ENCODE measurements at regions not wholly inside any gene's neighbourhood (a gene's known extent, or its start where the extent isn't known, plus 50 kb on each side); places are given as distances from the start of the nearest gene placed in this dataset.

GRCh38 chr12:32047357-32048212, 59.1 kb upstream of the BICD1 start:
- Mint-ChIP-seq H3K4me1 (ENCODE audit: unreplicated experiment) (no peaks in the 10 kb centered on the region), H3K4me3 (ENCODE audit: unreplicated experiment) (no peak overlapping the region), H3K27ac (ENCODE audit: unreplicated experiment) (no peak overlapping the region), H3K27me3 (ENCODE audit: unreplicated experiment) (peaks cover 3% of the 10 kb centered on the region), H3K9me3 (ENCODE audit: unreplicated experiment) (peaks cover 12% of the 10 kb centered on the region), H3K36me3 (ENCODE audit: low read depth, unreplicated experiment) (peaks cover 20% of the 10 kb centered on the region)
- no peak for TF ChIP-seq CTCF (IDR thresholded peaks at IDR 0.05; ENCODE audit: unreplicated experiment)
- no peak for DNase-seq (ENCODE audit: low spot score)

GRCh38 chr12:32048791-32049190, 57.9 kb upstream of the BICD1 start:
- Mint-ChIP-seq H3K4me3 (ENCODE audit: unreplicated experiment) (no peak overlapping the region), H3K36me3 (ENCODE audit: low read depth, unreplicated experiment) (peaks cover 17% of the 10 kb centered on the region), H3K4me1 (ENCODE audit: unreplicated experiment) (no peaks in the 10 kb centered on the region), H3K27ac (ENCODE audit: unreplicated experiment) (no peak overlapping the region), H3K27me3 (ENCODE audit: unreplicated experiment) (peaks cover 1% of the 10 kb centered on the region), H3K9me3 (ENCODE audit: unreplicated experiment) (peaks cover 7% of the 10 kb centered on the region)
- TF ChIP-seq CTCF (IDR thresholded peaks at IDR 0.05; ENCODE audit: unreplicated experiment): no peak
- no peak for DNase-seq (ENCODE audit: low spot score)

- Mint-ChIP-seq H3K4me1 (ENCODE audit: unreplicated experiment) (no peaks in the 10 kb centered on the region), H3K36me3 (ENCODE audit: low read depth, unreplicated experiment) (peaks cover 7% of the 10 kb centered on the region), H3K9me3 (ENCODE audit: unreplicated experiment) (no peaks in the 10 kb centered on the region), H3K27me3 (ENCODE audit: unreplicated experiment) (no peaks in the 10 kb centered on the region), H3K27ac (ENCODE audit: unreplicated experiment) (no peak overlapping the region), H3K4me3 (ENCODE audit: unreplicated experiment) (no peak overlapping the region)
- no peak for TF ChIP-seq CTCF (IDR thresholded peaks at IDR 0.05; ENCODE audit: unreplicated experiment)
- DNase-seq (ENCODE audit: low spot score): no peak
These were observed 56.7 kb upstream of the BICD1 start for GRCh38 chr12:32049956-32050355.

GRCh38 chr12:32051511-32052211, 55.0 kb upstream of the BICD1 start:
- TF ChIP-seq CTCF (IDR thresholded peaks at IDR 0.05; ENCODE audit: unreplicated experiment): no peak
- Mint-ChIP-seq H3K27ac (ENCODE audit: unreplicated experiment) (no peak overlapping the region), H3K27me3 (ENCODE audit: unreplicated experiment) (no peaks in the 10 kb centered on the region), H3K4me1 (ENCODE audit: unreplicated experiment) (no peaks in the 10 kb centered on the region), H3K9me3 (ENCODE audit: unreplicated experiment) (no peaks in the 10 kb centered on the region), H3K4me3 (ENCODE audit: unreplicated experiment) (no peak overlapping the region), H3K36me3 (ENCODE audit: low read depth, unreplicated experiment) (peaks cover 4% of the 10 kb centered on the region)
- DNase-seq (ENCODE audit: low spot score): no peak

GRCh38 chr12:32052212-32052713, 54.4 kb upstream of the BICD1 start:
- DNase-seq (ENCODE audit: low spot score): no peak
- no peak overlapping the region for H3K27ac Mint-ChIP-seq (ENCODE audit: unreplicated experiment)
- H3K27me3 Mint-ChIP-seq (ENCODE audit: unreplicated experiment): no peaks in the 10 kb centered on the region
- H3K4me1 Mint-ChIP-seq (ENCODE audit: unreplicated experiment): no peaks in the 10 kb centered on the region
- no peaks in the 10 kb centered on the region for H3K9me3 Mint-ChIP-seq (ENCODE audit: unreplicated experiment)
- TF ChIP-seq CTCF (IDR thresholded peaks at IDR 0.05; ENCODE audit: unreplicated experiment): no peak
- peaks cover 4% of the 10 kb centered on the region for H3K36me3 Mint-ChIP-seq (ENCODE audit: low read depth, unreplicated experiment)
- no peak overlapping the region for H3K4me3 Mint-ChIP-seq (ENCODE audit: unreplicated experiment)

Data from endothelial cell (in vitro differentiated cells).